RWPE2 (cell line): ENCODE measurements at regions not wholly inside any gene's neighbourhood (a gene's known extent, or its start where the extent isn't known, plus 50 kb on each side); places are given as distances from the start of the nearest gene placed in this dataset.

Experiments
- ATAC-seq: fragments of 200-7000 bp; cut with Tn5 transposase; 3 replicates; pipeline ENCODE4 v1.9.1; 2021; ENCODE audit warnings: low read depth
- DNase-seq: peaks from one replicate; pipeline ENCODE4 v3.0.0-alpha.2; 2020; ENCODE audit warnings: low spot score
- H3K27ac ChIP-seq: fragments of 450-650 bp; 2 replicates; pipeline ENCODE4 v1.5.1; 2017; ENCODE audit warnings: mild to moderate bottlenecking; ENCODE audit not compliant: poor library complexity, severe bottlenecking
- H3K27me3 ChIP-seq: fragments of 250-450 bp; sonication (Bioruptor Pico); 2 replicates; pipeline ENCODE4 v1.5.1; 2021; ENCODE audit warnings: mild to moderate bottlenecking, moderate library complexity; ENCODE audit not compliant: insufficient read depth, poor library complexity, severe bottlenecking
- H3K36me3 ChIP-seq: fragments of 250-450 bp; sonication (Bioruptor Pico); 2 replicates; pipeline ENCODE4 v1.5.1; 2020; ENCODE audit warnings: low read depth, mild to moderate bottlenecking, moderate library complexity
- H3K4me1 ChIP-seq: fragments of 250-450 bp; sonication (Bioruptor Pico); 2 replicates; pipeline ENCODE4 v1.5.1; 2021; ENCODE audit warnings: mild to moderate bottlenecking, moderate library complexity; ENCODE audit not compliant: insufficient read depth, poor library complexity, severe bottlenecking
- H3K4me3 ChIP-seq: fragments of 250-450 bp; sonication (Bioruptor Pico); 2 replicates; pipeline ENCODE4 v1.5.1; 2021; ENCODE audit warnings: mild to moderate bottlenecking, moderate library complexity; ENCODE audit not compliant: severe bottlenecking
- H3K9me3 ChIP-seq: fragments of 250-450 bp; sonication (Bioruptor Pico); 2 replicates; pipeline ENCODE4 v1.5.1; 2021; ENCODE audit warnings: mild to moderate bottlenecking, moderate library complexity; ENCODE audit not compliant: severe bottlenecking
- CTCF ChIP-seq: fragments of 450-650 bp; IDR thresholded peaks from one replicate; pipeline ENCODE4 v1.5.1; 2017; ENCODE audit warnings: mild to moderate bottlenecking, moderate library complexity; ENCODE audit not compliant: poor library complexity, severe bottlenecking

DNA sequence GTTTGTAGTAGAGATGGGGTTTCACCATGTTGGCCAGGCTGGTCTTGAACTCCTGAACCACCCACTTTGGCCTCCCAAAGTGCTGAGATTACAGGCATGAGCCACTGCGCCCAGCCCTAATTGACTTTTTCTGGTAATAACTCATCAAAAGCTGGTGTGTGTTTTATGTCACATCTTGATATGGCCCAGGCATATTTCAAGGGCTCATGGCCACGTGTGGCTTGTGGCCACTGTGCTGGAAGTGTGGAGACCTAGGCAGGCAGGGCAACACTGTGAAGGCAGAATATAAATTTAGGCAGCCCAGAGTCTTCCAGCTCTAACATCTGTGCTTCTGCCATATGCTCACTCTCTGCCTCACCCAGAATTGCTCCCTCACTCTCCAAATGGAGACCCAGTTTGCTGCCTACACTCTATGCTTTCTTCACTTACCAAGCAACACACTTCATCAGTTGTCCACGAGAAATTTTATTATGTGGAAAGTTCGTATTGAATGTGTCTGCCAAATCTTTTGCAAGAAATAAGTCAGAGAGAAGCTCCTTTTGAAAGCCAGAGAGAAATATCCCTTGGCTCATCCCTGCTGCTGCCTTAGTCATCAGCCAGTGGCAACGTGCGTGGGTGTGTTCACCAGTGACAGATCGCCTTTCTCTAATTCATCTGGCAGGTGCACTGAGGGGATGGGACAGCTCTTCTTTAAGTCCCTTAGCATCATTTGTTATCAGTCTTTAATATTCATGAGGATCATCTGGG, 129.4 kb upstream of the CXCR4 start:
- Histone ChIP-seq H3K4me3 (no peak overlapping the region), H3K27me3 (no peaks in the 10 kb centered on the region), H3K4me1 (no peaks in the 10 kb centered on the region), H3K9me3 (no peaks in the 10 kb centered on the region), H3K27ac (no peak overlapping the region), H3K36me3 (no peaks in the 10 kb centered on the region)
- ATAC-seq: 0 out of 3 replicates have a peak, but pooled peaks have one; percentile 23
- no peak for TF ChIP-seq CTCF
- DNase-seq: no peak

DNA sequence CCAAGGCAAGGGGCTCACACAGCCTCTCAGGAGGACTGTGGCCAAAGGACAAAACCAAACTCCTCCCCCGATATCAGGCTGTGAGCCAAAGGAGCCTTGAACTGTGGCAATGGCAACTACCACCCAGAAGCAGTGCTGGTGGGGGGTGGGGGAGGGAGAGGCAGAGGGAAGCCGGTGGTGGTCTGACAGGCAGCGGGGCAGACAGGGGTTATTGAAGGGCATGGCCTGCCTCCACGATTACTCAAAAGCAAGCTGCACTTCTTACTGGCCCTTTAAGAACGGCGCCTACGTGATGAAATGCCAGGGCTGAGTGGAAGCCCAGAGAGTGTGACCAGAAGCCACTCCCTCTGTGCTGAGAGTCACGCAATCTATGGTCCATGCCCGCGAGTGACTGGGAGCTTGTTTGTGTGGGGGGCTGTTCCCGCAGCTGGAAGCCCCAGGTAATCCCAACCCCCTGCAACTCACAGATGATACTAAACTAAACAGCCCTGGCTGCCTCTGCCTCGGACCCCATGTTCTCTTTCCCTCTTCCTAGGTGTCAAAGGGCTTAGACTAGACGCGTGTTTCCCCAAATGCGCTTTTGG, 128.2 kb upstream of the CXCR4 start:
- no peak for ATAC-seq
- Histone ChIP-seq H3K4me3 (no peak overlapping the region), H3K36me3 (no peaks in the 10 kb centered on the region), H3K4me1 (no peaks in the 10 kb centered on the region), H3K9me3 (no peaks in the 10 kb centered on the region), H3K27me3 (no peaks in the 10 kb centered on the region), H3K27ac (no peak overlapping the region)
- no peak for DNase-seq
- no peak for TF ChIP-seq CTCF

DNA sequence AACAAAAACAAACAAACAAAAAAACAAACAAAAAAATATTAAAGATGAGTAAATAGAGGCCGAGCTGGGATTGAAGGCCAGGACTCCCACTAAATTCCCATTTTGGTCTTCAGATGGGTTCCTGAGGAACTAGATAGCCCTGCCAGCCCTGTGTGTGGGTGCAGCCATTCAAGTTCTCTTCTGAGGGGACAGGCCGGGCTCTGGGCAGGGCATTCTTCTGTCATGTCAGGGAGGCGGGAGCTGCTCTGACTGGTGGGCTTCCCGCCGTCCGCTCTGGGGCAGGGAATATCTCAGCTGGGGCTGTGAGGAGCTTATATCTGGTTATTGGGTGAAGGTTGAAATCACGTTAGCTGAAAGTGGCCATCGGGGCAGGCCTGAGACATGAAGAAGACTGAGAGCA, 127.3 kb upstream of the CXCR4 start:
- no peaks in the 10 kb centered on the region for H3K9me3 ChIP-seq
- no peaks in the 10 kb centered on the region for H3K27me3 ChIP-seq
- no peak for TF ChIP-seq CTCF
- no peak overlapping the region for H3K27ac ChIP-seq
- H3K4me3 ChIP-seq: no peak overlapping the region
- ATAC-seq (no peak), DNase-seq (no peak)
- no peaks in the 10 kb centered on the region for H3K36me3 ChIP-seq
- H3K4me1 ChIP-seq: no peaks in the 10 kb centered on the region

GRCh38 chr2:136244536-136244885, 126.6 kb upstream of the CXCR4 start:
- no peaks in the 10 kb centered on the region for H3K4me1 ChIP-seq

More at GRCh38 chr2:136244536-136244885, 126.6 kb upstream of the CXCR4 start:
- H3K4me3 ChIP-seq: no peak overlapping the region
- no peaks in the 10 kb centered on the region for H3K9me3 ChIP-seq
- no peaks in the 10 kb centered on the region for H3K36me3 ChIP-seq
- DNase-seq (no peak), ATAC-seq (no peak)
- H3K27me3 ChIP-seq: no peaks in the 10 kb centered on the region
- H3K27ac ChIP-seq: no peak overlapping the region
- no peak for TF ChIP-seq CTCF
